Keratinocyte (primary cell): ENCODE measurements at regions not wholly inside any gene's neighbourhood (a gene's known extent, or its start where the extent isn't known, plus 50 kb on each side); places are given as distances from the start of the nearest gene placed in this dataset.

ENCODE experiments used
- DNase-seq: peaks from one replicate; pipeline ENCODE4 v3.0.0-alpha.2; 2011; ENCODE audit warnings: low read depth, missing footprints, low spot score
- FAIRE-seq: peaks from 2 replicates; lab custom pipeline; 2011; peaks lifted over from hg19 to GRCh38; lab: Jason Lieb, UNC
- H2AFZ ChIP-seq: 2 replicates; pipeline ENCODE4 v1.6.0; 2012; ENCODE audit warnings: low read length, control low read depth, inconsistent platforms; ENCODE audit not compliant: control insufficient read depth
- H3K27ac ChIP-seq: 2 replicates; pipeline ENCODE4 v1.5.1; 2011; ENCODE audit warnings: low read length; ENCODE audit not compliant: control insufficient read depth, insufficient read depth
- H3K27me3 ChIP-seq: 3 replicates; pipeline ENCODE4 v1.6.0; 2011; ENCODE audit warnings: low read length; ENCODE audit not compliant: control insufficient read depth, insufficient read depth; ENCODE audit errors: extremely low read depth
- H3K36me3 ChIP-seq, 2 experiments: 2 replicates in 1 of 2; 3 replicates in 1 of 2; pipeline ENCODE4 v1.5.1; 2011; ENCODE audit warnings: low read length in 2 of 2, mild to moderate bottlenecking in 1 of 2; ENCODE audit not compliant: control insufficient read depth in 2 of 2, insufficient read depth in 2 of 2; ENCODE audit errors: extremely low read depth in 1 of 2
- H3K4me1 ChIP-seq: 3 replicates; pipeline ENCODE4 v1.5.1; 2011; ENCODE audit warnings: low read length; ENCODE audit not compliant: control insufficient read depth, insufficient read depth; ENCODE audit errors: extremely low read depth
- H3K4me2 ChIP-seq: 3 replicates; pipeline ENCODE4 v1.6.0; 2011; ENCODE audit warnings: low read depth, low read length; ENCODE audit not compliant: control insufficient read depth, insufficient read depth; ENCODE audit errors: extremely low read depth
- H3K4me3 ChIP-seq, 3 experiments: fragments of 200-600 bp in 1 of 3; sonication (generic) in 1 of 3; 2 replicates in 2 of 3; 3 replicates in 1 of 3; pipeline ENCODE4 v1.5.1; 2011 to 2016; ENCODE audit warnings: low read length in 3 of 3, mild to moderate bottlenecking in 3 of 3, control low read depth in 2 of 3, inconsistent platforms in 1 of 3, low read depth in 1 of 3, mixed read lengths in 1 of 3, mixed run types in 1 of 3, moderate library complexity in 1 of 3; ENCODE audit not compliant: control insufficient read depth in 2 of 3, insufficient read depth in 2 of 3; ENCODE audit errors: extremely low read depth in 1 of 3
- H3K79me2 ChIP-seq: 2 replicates; pipeline ENCODE4 v1.6.0; 2012; ENCODE audit warnings: low read length; ENCODE audit not compliant: control insufficient read depth, insufficient read depth
- H3K9ac ChIP-seq: 3 replicates; pipeline ENCODE4 v1.6.0; 2011; ENCODE audit warnings: low read length; ENCODE audit not compliant: control insufficient read depth, insufficient read depth; ENCODE audit errors: extremely low read depth
- H3K9me1 ChIP-seq: 3 replicates; pipeline ENCODE4 v1.6.0; 2011; ENCODE audit warnings: low read length; ENCODE audit not compliant: control insufficient read depth, insufficient read depth; ENCODE audit errors: extremely low read depth
- H3K9me3 ChIP-seq: 2 replicates; pipeline ENCODE4 v1.5.1; 2012; ENCODE audit warnings: low read depth, low read length; ENCODE audit not compliant: control insufficient read depth
- H4K20me1 ChIP-seq: 3 replicates; pipeline ENCODE4 v1.6.0; 2011; ENCODE audit warnings: low read length; ENCODE audit not compliant: control insufficient read depth, insufficient read depth; ENCODE audit errors: extremely low read depth
- EZH2 ChIP-seq: IDR thresholded peaks from one replicate; pipeline ENCODE4 v1.6.1; 2012; ENCODE audit warnings: inconsistent platforms, mild to moderate bottlenecking, low read length, moderate library complexity
- dilution Hi-C: fragments of 300-500 bp; cut with MboI; formaldehyde crosslinking; loops from one replicate; pipeline ENCODE4 v1.7.0; 2020; ENCODE audit warnings: low sequenced_read_pairs; ENCODE audit not compliant: extremely low pct_ligation_motif_present
- TF ChIP-seq, protein P1 (sequence below), 3 experiments: IDR thresholded peaks in 1 of 3; conservative IDR thresholded peaks in 1 of 3; optimal IDR thresholded peaks in 1 of 3; 2 replicates in 2 of 3; 3 replicates in 1 of 3; pipeline versions ENCODE3 to v1.5.1; 2011; ENCODE audit warnings: low read length in 3 of 3, mild to moderate bottlenecking in 3 of 3, moderate library complexity in 2 of 3, control low read depth in 1 of 3, inconsistent platforms in 1 of 3; ENCODE audit not compliant: insufficient read depth in 2 of 3; ENCODE audit errors: extremely low read depth in 1 of 3

DNA sequence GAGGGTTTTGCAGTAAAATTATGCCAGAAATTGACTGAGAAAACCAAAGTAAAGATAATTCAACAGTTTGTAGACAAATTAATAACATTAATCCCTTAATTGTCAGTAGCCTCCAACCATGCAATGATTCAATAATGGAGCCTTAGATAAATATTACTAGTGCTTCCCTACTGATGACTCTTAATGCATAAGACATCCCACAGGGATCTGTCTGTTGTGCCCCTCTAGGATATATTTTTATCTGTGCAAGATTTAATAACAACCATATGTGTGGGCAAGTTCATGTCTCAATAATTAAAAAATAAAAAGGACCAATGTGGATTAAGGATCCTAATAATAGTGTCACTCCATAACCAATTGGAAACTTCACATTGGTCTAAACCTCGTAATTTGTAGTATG is 230.3 kb upstream of the TCF4 start:
- Histone ChIP-seq H3K79me2 (no peaks in the 10 kb centered on the region), H3K9me3 (no peaks in the 10 kb centered on the region), H3K4me3 (no peak overlapping the region), H3K27me3 (no peaks in the 10 kb centered on the region), H3K9ac (no peak overlapping the region), H3K4me1 (peaks cover 16% of the 10 kb centered on the region), H3K27ac (no peak overlapping the region), H3K9me1 (no peaks in the 10 kb centered on the region), H2AFZ (no peak overlapping the region), H3K4me2 (no peak overlapping the region), H4K20me1 (no peaks in the 10 kb centered on the region), H3K36me3 (no peaks in the 10 kb centered on the region)
- FAIRE-seq (no peak), DNase-seq (no peak)
- TF ChIP-seq, protein P1, sequence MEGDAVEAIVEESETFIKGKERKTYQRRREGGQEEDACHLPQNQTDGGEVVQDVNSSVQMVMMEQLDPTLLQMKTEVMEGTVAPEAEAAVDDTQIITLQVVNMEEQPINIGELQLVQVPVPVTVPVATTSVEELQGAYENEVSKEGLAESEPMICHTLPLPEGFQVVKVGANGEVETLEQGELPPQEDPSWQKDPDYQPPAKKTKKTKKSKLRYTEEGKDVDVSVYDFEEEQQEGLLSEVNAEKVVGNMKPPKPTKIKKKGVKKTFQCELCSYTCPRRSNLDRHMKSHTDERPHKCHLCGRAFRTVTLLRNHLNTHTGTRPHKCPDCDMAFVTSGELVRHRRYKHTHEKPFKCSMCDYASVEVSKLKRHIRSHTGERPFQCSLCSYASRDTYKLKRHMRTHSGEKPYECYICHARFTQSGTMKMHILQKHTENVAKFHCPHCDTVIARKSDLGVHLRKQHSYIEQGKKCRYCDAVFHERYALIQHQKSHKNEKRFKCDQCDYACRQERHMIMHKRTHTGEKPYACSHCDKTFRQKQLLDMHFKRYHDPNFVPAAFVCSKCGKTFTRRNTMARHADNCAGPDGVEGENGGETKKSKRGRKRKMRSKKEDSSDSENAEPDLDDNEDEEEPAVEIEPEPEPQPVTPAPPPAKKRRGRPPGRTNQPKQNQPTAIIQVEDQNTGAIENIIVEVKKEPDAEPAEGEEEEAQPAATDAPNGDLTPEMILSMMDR (optimal IDR thresholded peaks at IDR 0.05 in 1 of 3, IDR thresholded peaks at IDR 0.05 in 1 of 3, conservative IDR thresholded peaks at IDR 0.05 in 1 of 3; ENCODE audit: extremely low read depth in 1 of 3, insufficient read depth in 2 of 3, low read length in 3 of 3) = no peak
- dilution Hi-C loops = no loop called here

DNA sequence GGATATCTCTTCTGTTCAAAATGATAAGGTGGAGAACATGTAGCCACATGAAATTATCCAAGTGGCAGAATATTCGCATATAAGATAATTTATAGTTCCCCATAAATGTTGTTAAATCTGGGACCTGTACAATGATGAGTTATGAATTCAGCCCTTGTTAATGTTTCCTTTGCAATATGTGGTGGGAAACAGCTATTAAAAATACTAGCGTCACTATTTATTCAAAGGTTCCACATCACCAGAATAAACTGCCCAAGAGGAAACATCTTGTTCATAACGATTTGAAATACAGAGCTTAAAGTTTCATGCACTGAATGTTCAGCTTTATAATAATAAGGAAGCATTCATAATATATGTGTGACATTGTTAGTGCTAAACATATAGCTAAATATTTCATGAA is 223.9 kb upstream of the TCF4 start:
- H3K36me3 ChIP-seq = no peaks in the 10 kb centered on the region
- no peak overlapping the region for H3K4me2 ChIP-seq
- no peaks in the 10 kb centered on the region for H3K27me3 ChIP-seq
- H3K79me2 ChIP-seq = no peaks in the 10 kb centered on the region
- H3K9me3 ChIP-seq = no peaks in the 10 kb centered on the region
- TF ChIP-seq, protein P1 (optimal IDR thresholded peaks at IDR 0.05 in 1 of 3, IDR thresholded peaks at IDR 0.05 in 1 of 3, conservative IDR thresholded peaks at IDR 0.05 in 1 of 3; ENCODE audit: extremely low read depth in 1 of 3, insufficient read depth in 2 of 3, low read length in 3 of 3) = no peak
- TF ChIP-seq EZH2 = no peak
- no peak overlapping the region for H3K9ac ChIP-seq
- no peaks in the 10 kb centered on the region for H3K9me1 ChIP-seq
- H2AFZ ChIP-seq = no peak overlapping the region
- no peak overlapping the region for H3K27ac ChIP-seq
- no peak for FAIRE-seq
- H4K20me1 ChIP-seq = no peaks in the 10 kb centered on the region
- no peak overlapping the region for H3K4me3 ChIP-seq
- H3K4me1 ChIP-seq = no peaks in the 10 kb centered on the region
- no peak for DNase-seq
- dilution Hi-C loops = no loop called here
